ENCODE measurements at regions not wholly inside any gene's neighbourhood (a gene's known extent, or its start where the extent isn't known, plus 50 kb on each side); places are given as distances from the start of the nearest gene placed in this dataset.
A peak's percentile ranks its signal among the peaks of the same experiment; 100 is the strongest.

DNA sequence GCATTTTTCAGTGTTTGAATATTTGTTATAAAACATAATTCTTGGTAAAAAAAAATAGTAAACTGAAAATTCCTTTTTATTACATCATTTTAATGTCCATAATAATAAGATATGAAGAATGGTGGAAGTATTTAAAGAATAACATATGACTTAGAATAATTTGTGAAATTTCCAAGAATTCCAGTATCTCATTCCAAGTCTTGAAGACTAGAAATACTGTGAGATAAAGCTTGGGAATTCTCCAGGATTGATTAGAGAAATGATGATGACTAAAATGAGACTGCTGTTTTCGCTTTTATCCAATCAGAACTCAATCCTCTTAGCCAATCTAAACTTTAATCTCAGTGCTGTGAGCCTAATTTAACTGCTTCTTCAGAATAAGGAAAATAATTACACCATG is 184.2 kb upstream of the HCCS start:
- in situ Hi-C loops (cut with HindIII; ENCODE audit: low pct_ligation_motif_present, low pct_unique_long_range_greater_than_20kb, low sequenced_read_pairs), result no loop called here
- DNase-seq, result no peak

DNA sequence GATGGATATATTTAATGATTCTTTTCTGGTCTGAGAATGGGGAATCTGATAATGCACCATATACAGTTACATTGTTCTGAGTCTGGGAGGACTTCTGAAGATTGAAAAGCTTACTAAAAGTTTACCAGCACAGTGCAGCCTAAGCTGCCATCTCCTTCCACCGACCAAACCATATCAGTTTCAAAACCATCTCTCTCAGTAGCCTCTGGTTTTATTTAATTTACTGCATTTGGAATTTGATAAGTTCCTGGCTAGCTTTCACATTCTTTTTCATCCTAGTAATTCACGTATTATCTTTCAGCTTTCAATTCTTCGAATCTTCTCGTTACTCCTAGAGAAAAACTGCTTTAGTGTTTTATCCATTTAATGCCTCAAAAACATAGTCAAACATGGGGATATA is 181.4 kb upstream of the HCCS start:
- DNase-seq, result no peak
- in situ Hi-C loops (cut with HindIII; ENCODE audit: low pct_ligation_motif_present, low pct_unique_long_range_greater_than_20kb, low sequenced_read_pairs), result no loop called here

DNA sequence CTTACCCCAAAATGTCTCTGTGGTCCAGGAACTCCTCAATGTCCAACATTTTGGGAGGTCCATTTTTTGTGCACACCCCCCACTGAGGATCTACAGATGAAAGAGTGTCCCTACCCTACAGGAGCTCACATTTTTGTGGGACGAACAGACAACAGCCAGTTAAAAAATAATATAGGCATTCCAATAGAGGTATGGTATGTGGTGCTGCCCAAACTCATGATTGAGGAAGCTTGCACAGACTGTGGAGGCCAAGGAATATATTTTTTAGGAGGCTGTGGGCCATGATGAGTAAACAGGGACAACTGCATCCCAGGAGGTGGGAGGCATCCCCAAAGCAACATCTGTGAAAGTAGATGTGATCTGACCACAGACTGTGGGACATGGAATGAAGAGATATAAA is 181.0 kb upstream of the HCCS start:
- in situ Hi-C loops (cut with HindIII; ENCODE audit: low pct_ligation_motif_present, low pct_unique_long_range_greater_than_20kb, low sequenced_read_pairs), result no loop called here
- DNase-seq, result no peak

DNA sequence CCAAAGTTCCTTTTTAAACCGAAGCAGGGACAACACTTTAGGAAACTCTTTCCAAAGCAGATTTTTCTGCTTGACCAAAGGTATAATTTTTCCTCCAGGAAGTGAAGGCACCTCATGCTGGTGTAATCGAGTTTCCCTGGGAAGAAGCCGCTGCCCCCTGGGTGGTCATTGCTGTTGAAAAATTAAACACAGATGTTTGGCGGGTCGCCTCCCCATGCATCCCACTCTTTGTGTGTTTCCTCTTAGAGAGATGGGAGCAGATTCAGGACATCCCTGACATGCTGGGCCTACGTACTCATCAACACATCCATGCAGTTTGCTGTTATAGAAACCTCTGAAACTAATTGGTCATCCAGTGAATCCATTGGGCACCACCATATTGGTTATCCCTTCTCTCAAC is 179.2 kb upstream of the HCCS start:
- DNase-seq, result no peak
- in situ Hi-C loops (cut with HindIII; ENCODE audit: low pct_ligation_motif_present, low pct_unique_long_range_greater_than_20kb, low sequenced_read_pairs), result no loop called here

DNA sequence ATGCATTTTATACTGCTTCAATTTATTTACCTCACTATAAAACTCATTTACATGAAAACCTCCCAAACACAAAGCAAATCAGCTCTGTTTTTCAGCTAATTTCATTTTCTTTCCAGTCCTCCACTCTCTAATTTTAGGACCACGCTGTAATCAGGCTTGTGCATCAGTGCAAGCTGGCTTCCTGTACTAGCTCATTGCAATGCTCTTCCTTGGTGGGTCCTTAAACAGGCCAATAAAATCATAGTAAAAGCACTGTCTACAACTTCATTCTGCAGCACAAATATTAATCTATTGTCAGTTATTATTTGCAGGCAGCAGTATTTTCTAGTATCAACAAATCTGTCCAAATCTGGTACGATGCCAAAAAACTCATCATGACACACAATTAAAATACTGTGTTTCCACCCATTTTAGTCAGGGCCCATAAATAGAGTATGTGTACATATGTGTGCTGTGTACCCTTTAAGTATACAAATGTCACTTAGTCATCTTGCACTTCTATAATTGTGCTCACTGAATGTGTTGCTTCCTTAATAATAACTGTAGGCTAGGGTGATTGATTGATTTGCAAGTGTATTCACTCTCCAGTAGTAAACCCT is 178.2 kb upstream of the HCCS start:
- in situ Hi-C loops (cut with HindIII; ENCODE audit: low pct_ligation_motif_present, low pct_unique_long_range_greater_than_20kb, low sequenced_read_pairs), result no loop called here
- DNase-seq, result no peak

DNA sequence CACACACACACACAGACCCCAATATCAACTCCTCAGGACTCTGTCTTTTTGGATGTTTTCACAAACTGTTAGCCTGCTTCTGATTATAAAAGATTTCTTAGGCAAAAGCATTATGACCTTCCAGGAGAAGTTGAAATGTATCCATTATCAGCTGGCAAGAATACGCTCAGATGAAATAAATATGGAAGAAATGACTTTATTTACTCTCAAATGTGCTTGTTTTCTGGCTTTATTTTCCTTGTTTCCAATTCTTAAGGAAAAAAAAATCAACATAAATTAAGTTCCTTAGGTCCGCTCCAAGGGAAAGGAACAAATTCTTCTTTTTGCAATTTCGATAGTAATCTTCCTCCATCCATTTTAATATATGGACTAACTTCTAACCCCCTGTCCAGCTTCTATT is 175.6 kb upstream of the HCCS start:
- in situ Hi-C loops (cut with HindIII; ENCODE audit: low pct_ligation_motif_present, low pct_unique_long_range_greater_than_20kb, low sequenced_read_pairs), result no loop called here
- DNase-seq, result no peak

DNA sequence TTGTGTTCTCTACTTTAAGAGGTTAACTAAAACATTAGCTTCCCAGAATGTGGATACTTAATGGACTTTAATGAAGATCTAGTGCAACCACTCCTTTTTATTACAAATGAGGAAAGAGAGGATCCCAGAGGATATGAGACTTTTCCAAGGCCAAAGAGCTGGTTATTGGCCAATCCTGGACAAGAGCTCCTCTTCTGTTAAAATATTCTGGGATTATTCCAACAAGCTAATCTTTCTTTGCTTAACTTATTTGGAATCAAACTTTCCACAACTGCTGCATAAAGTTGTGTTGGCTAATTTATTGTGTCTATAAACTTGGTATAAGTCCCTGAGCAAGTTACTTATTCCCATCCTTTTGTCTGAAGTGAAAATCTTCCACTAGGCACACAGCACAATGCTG is 174.2 kb upstream of the HCCS start:
- in situ Hi-C loops (cut with HindIII; ENCODE audit: low pct_ligation_motif_present, low pct_unique_long_range_greater_than_20kb, low sequenced_read_pairs), result no loop called here
- no peak for DNase-seq

DNA sequence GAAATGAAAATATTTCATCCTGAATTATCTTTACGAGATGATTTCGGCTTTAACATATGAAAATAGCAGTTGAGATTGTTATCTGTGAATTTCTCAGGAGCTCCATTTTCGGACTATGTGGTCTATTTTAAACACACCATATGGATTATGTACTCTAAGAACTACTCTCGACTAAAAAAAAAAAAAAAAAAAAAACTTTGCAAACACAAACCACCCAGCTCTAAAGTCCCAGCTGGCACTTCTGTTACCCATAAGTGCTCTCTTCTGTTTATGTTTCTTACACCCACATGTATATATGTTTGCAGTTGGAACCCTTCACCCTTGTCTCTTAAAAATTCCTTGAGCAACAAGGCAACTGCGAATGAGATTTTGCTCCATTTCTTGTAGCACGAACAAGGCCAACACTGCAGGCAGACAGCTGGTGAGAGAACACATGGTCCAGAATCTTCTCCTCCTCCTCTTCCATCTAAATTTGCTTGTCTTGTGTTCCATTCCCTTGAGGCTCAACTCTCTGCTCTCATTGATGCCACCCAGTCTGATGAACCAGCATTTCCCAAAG is 172.7 kb upstream of the HCCS start:
- DNase-seq, result no peak
- in situ Hi-C loops (cut with HindIII; ENCODE audit: low pct_ligation_motif_present, low pct_unique_long_range_greater_than_20kb, low sequenced_read_pairs), result no loop called here

DNA sequence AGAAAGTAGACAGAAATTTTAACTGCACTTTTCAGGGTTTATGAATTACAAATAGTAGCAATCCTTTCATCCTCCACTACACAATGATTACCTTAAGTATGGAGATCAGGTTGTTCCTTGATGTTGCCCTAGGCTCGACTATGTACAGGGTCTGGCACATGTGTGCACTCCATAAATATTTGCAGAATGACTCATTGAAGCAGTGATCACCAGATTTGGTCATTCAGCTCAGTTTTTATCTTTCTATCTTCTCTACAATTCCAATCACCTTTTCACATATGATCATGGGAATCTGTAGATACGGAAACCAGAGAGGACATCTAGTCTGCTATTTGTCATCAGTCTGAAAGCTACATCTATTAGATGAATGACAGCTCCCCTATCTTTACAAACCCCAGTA is 171.7 kb upstream of the HCCS start:
- in situ Hi-C loops (cut with HindIII; ENCODE audit: low pct_ligation_motif_present, low pct_unique_long_range_greater_than_20kb, low sequenced_read_pairs), result no loop called here
- peak; percentile 21 for DNase-seq

DNA sequence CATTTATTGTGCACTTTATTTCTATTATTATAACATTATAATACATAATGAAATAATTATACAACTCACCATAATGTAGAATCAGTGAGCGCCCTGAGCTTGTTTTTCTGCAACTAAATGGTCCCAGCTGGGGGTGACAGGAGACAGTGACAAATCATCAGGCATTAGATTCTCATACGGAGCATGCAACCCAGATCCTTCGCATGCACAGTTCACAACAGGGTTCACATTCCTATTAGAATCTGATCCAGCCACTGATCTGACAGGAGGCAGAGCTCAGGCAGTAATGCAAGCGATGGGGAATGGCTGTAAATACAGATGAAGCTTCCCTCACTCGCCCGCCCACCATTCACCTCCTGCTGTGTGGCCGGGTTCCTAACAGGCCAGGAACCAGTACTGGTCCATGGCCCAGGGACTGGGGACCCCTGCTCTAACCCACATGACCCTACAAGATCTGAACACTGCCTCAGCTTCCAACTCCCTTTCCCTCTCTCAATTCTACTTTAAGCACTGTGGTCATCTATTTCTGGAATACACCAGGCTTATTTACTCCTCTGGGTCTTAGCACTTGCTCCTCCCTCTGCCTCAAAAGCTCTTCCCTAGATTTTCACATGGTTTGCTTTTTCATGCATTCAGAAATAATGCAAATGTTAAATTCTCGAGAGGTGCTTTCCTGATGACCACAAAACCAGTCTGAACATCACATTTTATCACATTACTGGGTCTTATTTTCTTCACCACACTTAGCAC is 166.8 kb upstream of the HCCS start:
- no peak for DNase-seq
- in situ Hi-C loops (cut with HindIII; ENCODE audit: low pct_ligation_motif_present, low pct_unique_long_range_greater_than_20kb, low sequenced_read_pairs), result no loop called here

DNA sequence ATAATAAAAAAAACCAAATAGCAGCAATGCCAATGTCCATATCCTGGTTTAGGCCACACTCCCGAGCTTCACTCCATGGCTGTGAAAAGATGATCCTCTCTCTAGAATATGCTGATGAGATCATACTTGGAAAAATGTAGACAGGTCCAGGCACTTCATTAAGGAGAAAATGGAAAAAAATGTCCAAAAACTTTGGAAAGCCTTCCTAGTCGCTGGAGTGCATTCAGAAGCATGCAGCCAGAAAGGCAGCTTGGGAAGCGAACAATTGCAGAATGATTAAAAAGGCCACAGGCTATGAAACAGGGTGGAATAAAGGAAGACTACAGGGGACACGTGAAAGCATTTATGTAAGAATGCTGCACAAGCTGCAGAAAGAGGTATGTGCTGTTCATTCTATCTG is 165.6 kb upstream of the HCCS start:
- DNase-seq, result no peak
- in situ Hi-C loops (cut with HindIII; ENCODE audit: low pct_ligation_motif_present, low pct_unique_long_range_greater_than_20kb, low sequenced_read_pairs), result no loop called here

DNA sequence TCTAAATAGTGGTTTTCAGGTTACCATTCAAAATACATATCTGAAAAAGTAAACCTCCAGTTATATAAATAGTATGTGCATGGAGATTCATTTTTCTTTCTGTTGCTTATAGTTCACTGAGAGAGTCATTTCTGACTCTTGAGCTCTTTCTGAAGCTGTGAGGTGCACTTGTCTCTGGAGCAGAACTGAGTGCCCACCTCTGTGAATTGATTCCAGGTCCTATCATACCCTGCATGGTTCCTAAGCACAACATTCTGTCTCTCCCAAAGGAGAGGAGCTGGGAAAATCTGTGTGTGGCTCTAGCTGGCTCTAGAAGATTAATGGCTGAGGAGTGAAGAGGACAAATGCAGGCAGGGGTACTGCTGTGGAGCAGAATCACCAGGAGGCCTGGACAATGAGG is 161.6 kb upstream of the HCCS start:
- in situ Hi-C loops (cut with HindIII; ENCODE audit: low pct_ligation_motif_present, low pct_unique_long_range_greater_than_20kb, low sequenced_read_pairs), result no loop called here
- DNase-seq, result no peak

DNA sequence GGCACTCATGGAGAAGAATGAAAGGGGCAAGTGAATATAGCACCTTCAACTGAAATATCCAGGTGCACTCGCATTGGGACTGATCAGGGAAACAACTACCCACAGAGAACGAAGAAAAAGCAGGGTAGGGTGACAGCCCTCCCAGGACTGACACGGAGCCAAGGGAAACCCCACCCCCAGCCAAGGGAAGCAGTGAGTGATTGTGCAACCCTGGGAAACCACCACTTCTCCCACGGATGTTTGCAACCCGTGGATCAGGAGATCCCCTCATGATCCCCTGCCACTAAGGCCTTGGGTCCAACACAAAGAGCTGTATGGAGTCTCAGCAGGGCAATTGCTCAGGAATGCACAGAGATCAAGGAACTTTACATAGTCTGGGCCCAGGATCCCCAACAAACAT is 158.5 kb upstream of the HCCS start:
- in situ Hi-C loops (cut with HindIII; ENCODE audit: low pct_ligation_motif_present, low pct_unique_long_range_greater_than_20kb, low sequenced_read_pairs), result no loop called here

DNA sequence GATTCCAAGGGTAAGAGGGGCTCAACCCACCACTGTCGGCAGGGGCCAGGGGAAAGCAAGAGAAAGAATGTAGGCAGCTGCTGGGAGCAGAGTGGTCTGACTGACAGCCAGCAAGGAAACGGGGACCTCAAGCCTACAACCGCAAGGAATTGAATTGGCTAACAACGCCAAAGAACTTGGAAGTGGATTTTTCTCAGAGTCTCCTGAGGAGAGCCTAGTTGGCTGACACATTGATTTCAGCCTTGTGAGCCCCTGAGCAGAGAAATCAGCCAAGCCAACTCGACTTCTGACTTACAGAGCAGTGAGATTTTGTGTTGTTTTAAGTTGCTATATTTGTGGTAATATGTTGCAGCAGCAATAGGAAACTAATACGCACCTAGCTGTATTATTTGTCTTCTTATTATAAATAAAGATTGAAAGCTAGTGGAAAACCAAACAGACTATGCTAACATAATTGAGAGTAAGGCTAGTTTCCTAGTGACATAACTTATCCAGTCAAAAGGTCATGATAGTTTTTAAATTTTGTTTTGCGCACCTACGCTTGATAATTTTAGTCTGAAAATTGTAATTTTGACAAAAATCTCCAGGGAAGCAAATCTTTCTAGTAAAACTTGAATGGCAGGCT is 145.8 kb upstream of the HCCS start:
- no peak for DNase-seq

More for the DNA sequence above, 158.5 kb upstream of the HCCS start:
- no peak for DNase-seq

DNA sequence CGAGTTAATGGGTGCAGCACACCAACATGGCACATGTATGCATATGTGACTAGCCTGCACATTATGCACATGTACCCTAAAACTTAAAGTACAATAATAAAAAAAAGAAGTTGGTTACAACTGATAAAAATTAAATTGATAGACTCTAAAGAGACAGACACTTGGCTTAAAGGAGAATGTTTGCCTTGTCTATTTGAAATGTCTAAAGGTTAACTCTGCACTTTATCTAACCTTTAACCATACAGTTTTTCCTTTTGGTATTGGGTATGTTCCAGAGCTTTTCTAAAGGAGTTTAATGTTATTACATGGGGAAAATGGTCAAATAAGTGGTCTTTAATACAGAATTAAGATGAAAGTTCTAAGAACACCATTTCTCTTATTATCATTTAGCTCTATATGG is 145.1 kb upstream of the HCCS start:
- in situ Hi-C loops (cut with HindIII; ENCODE audit: low pct_ligation_motif_present, low pct_unique_long_range_greater_than_20kb, low sequenced_read_pairs), result no loop called here

More for the DNA sequence above, 145.8 kb upstream of the HCCS start:
- in situ Hi-C loops (cut with HindIII; ENCODE audit: low pct_ligation_motif_present, low pct_unique_long_range_greater_than_20kb, low sequenced_read_pairs), result no loop called here

DNA sequence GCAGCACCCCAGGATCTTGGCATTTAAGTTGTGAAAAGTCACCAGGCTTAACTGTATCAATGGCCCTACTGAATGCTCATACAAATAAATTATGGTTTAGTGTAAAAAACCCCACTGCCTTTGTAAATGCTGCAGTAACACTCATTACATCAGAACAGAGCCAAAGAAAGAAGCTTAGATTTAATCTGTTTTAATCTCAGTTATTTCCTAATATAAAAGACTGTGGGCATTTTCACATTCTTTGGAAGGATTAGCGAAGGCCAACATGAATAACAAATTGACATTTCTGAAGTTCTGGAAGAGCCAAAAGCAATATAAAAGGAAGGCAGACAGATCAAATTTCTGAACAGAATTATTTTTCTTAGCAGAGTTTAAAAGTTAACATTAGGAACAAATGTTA is 140.0 kb upstream of the HCCS start:
- DNase-seq, result no peak
- in situ Hi-C loops (cut with HindIII; ENCODE audit: low pct_ligation_motif_present, low pct_unique_long_range_greater_than_20kb, low sequenced_read_pairs), result no loop called here

More for the DNA sequence above, 145.1 kb upstream of the HCCS start:
- DNase-seq, result no peak

DNA sequence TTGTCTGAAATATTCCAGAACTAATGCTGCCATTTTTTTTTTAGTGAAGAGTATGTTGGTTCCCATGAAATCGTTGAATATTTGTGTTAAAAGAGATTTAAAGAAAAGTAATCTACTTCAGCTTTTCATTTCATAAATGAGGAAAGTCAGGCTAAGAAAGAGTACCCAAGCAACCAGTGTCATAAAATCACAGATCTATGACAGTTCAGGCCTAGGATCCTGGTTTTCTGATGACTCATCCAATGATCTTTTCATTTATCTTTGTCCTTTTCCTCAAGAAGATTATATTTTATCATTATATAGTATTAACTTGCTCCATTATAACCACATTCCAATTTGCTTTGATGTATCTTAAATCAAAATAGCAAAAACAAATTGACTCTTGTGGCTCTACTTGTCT is 139.4 kb upstream of the HCCS start:
- in situ Hi-C loops (cut with HindIII; ENCODE audit: low pct_ligation_motif_present, low pct_unique_long_range_greater_than_20kb, low sequenced_read_pairs), result no loop called here
- no peak for DNase-seq

DNA sequence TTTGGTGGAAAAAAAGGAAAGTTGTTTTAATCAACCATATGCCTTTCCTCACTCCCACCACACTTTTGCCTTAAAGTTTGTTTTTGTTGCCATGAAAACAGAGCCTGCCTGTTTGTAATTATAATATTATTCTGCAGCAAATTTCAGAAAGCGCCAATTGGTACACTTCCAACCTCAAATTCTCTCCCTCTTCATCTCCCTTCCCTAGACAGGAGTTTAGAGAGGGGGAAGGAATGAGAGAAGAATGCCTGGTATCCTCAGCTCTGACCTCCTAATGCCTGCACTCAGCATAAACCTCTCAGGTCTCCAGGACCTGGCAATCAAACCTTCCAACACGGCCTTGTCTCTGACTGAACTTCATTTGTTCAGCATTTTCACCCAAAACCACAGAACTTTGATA is 138.4 kb upstream of the HCCS start:
- DNase-seq, result no peak

DNA sequence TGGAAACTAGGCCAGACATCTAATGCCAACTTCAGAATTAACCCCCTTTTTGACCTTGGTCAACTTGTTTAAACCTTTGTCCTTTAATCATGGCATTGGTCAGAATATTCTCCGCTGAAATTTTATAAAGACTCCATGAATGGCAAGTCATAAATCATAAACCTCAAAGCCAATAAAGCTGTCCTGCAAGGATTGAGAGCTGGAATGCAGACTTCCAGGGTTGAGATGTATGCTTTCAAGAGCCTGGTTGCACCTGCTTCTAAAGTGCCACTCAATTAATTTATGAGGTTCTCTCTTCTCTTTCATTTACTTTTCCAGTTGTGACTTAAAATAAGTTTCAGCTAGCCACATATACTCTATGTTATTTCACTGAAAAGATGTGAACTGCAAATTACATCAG is 136.2 kb upstream of the HCCS start:
- in situ Hi-C loops (cut with HindIII; ENCODE audit: low pct_ligation_motif_present, low pct_unique_long_range_greater_than_20kb, low sequenced_read_pairs), result no loop called here

More for the DNA sequence above, 138.4 kb upstream of the HCCS start:
- in situ Hi-C loops (cut with HindIII; ENCODE audit: low pct_ligation_motif_present, low pct_unique_long_range_greater_than_20kb, low sequenced_read_pairs), result no loop called here

DNA sequence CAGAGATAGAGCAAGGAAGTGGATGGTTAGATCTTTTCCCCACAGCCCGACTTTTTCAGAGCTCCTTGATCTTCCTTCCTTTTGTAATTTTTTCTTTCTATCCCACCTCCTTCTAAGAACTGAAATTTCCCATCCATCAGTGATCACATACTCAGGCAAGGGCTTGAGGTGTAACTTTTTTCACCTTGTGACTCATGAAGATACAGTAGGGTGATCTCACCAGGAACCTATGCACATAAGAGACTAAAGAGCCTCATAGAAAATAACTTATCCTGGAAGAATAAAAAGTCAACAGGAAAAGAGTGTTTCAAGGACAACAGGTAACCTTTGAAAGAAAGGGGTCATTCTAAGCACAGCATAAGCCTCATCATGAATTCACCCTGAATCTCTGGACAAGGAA is 131.2 kb upstream of the HCCS start:
- DNase-seq, result peak; percentile 4
- in situ Hi-C loops (cut with HindIII; ENCODE audit: low pct_ligation_motif_present, low pct_unique_long_range_greater_than_20kb, low sequenced_read_pairs), result no loop called here

More for the DNA sequence above, 136.2 kb upstream of the HCCS start:
- no peak for DNase-seq

All from ACHN (cell line).